Smooth muscle cell (in vitro differentiated cells): ENCODE measurements at regions not wholly inside any gene's neighbourhood (a gene's known extent, or its start where the extent isn't known, plus 50 kb on each side); places are given as distances from the start of the nearest gene placed in this dataset. TPM values are rescaled to one million over a fixed set of nuclear protein-coding genes. Genes with fewer than 3 reads are reported as not detected.

Source experiments
- DNase-seq: peaks from one replicate; lab custom pipeline; 2025; ENCODE audit not compliant: unreplicated experiment; lab: John Stamatoyannopoulos, UW
- H2AFZ ChIP-seq: fragments of 200-600 bp; sonication (generic); 2 replicates; pipeline ENCODE4 v1.6.0; 2016; ENCODE audit warnings: antibody characterized with exemption, low read depth, mild to moderate bottlenecking
- H3F3A ChIP-seq: fragments of 200-600 bp; sonication (generic); 2 replicates; pipeline ENCODE4 v1.6.0; 2017; ENCODE audit warnings: antibody characterized with exemption, low read depth
- H3K27ac ChIP-seq: fragments of 200-600 bp; sonication (generic); 2 replicates; pipeline ENCODE4 v1.5.1; 2016; ENCODE audit warnings: low read depth, mild to moderate bottlenecking
- H3K27me3 ChIP-seq: fragments of 200-600 bp; sonication (generic); 2 replicates; pipeline ENCODE4 v1.6.1; 2016; ENCODE audit warnings: low read depth, mild to moderate bottlenecking
- H3K36me3 ChIP-seq: fragments of 200-600 bp; sonication (generic); 2 replicates; pipeline ENCODE4 v1.5.1; 2016; ENCODE audit warnings: low read depth
- H3K4me1 ChIP-seq: fragments of 200-600 bp; sonication (generic); 2 replicates; pipeline ENCODE4 v1.5.1; 2016; ENCODE audit warnings: low read depth
- H3K4me2 ChIP-seq: fragments of 200-600 bp; sonication (generic); 2 replicates; pipeline ENCODE4 v1.6.0; 2016; ENCODE audit warnings: mild to moderate bottlenecking
- H3K4me3 ChIP-seq: fragments of 200-600 bp; sonication (generic); 2 replicates; pipeline ENCODE4 v1.5.1; 2016; ENCODE audit warnings: mild to moderate bottlenecking
- H3K79me2 ChIP-seq: fragments of 200-600 bp; sonication (generic); 2 replicates; pipeline ENCODE4 v1.6.0; 2016; ENCODE audit warnings: low read depth, mild to moderate bottlenecking
- H3K9ac ChIP-seq: fragments of 200-600 bp; sonication (generic); 2 replicates; pipeline ENCODE4 v1.6.0; 2016; ENCODE audit warnings: low read depth
- H3K9me3 ChIP-seq: fragments of 200-600 bp; sonication (generic); replicated peaks from 2 replicates; pipeline ENCODE4 v1.5.1; 2016; ENCODE audit warnings: low read depth
- H4K20me1 ChIP-seq: fragments of 200-600 bp; sonication (generic); 2 replicates; pipeline ENCODE4 v1.6.0; 2016; ENCODE audit warnings: low read depth
- WGBS: methylation state at CpG from one replicate; pipeline ENCODE4 v1.1.7; 2016; ENCODE audit warnings: low lambda C conversion rate; 5-methylcytosine and 5-hydroxymethylcytosine counted together
- microRNA counts: library from miRNA; unstranded; fragments of <30 nt; microRNA quantifications from one replicate; lab custom pipeline; 2016
- microRNA-seq: library from miRNA; unstranded; fragments of <30 nt; microRNA quantifications from one replicate; pipeline ENCODE4, GENCODE V29; 2016; ENCODE audit warnings: borderline number of aligned reads
- small RNA-seq: library from RNA; depleted of rRNA; stranded (forward); fragments of <200 nt; gene quantifications from one replicate; pipeline ENCODE3, GENCODE V24; 2014
- TF ChIP-seq, protein P1 (sequence below): fragments of 200-600 bp; sonication (generic); IDR thresholded peaks from 2 replicates; pipeline ENCODE4 v1.5.1; 2017; ENCODE audit warnings: borderline replicate concordance, mild to moderate bottlenecking, antibody characterized with exemption; ENCODE audit not compliant: insufficient read depth, poor library complexity, severe bottlenecking

DNA sequence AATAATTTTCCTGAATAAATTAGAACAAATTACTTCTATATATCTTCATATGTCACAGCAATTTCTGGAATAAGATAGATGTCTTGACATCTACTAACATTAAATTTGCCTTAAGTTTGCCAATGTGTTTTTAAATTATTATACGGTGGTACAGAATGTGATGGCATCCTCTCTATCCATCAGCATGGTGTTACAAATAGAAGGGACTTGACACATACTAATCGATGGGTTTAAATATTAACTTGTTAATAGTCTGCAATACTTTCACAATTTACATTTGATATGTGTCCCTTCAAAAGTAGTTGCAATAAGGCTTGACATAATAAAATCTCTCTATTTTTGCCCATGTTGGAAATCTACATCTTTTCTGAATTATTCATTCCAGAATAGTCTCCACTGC, 65.1 kb upstream of the PRR20A start:
- no peak overlapping the region for H3K4me2 ChIP-seq
- no peak for DNase-seq
- no peak overlapping the region for H2AFZ ChIP-seq
- H3K36me3 ChIP-seq = no peaks in the 10 kb centered on the region
- no peak overlapping the region for H3K27ac ChIP-seq
- TF ChIP-seq, protein P1, sequence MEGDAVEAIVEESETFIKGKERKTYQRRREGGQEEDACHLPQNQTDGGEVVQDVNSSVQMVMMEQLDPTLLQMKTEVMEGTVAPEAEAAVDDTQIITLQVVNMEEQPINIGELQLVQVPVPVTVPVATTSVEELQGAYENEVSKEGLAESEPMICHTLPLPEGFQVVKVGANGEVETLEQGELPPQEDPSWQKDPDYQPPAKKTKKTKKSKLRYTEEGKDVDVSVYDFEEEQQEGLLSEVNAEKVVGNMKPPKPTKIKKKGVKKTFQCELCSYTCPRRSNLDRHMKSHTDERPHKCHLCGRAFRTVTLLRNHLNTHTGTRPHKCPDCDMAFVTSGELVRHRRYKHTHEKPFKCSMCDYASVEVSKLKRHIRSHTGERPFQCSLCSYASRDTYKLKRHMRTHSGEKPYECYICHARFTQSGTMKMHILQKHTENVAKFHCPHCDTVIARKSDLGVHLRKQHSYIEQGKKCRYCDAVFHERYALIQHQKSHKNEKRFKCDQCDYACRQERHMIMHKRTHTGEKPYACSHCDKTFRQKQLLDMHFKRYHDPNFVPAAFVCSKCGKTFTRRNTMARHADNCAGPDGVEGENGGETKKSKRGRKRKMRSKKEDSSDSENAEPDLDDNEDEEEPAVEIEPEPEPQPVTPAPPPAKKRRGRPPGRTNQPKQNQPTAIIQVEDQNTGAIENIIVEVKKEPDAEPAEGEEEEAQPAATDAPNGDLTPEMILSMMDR = no peak
- no peaks in the 10 kb centered on the region for H3F3A ChIP-seq
- H3K4me3 ChIP-seq = no peak overlapping the region
- H3K79me2 ChIP-seq = no peaks in the 10 kb centered on the region
- H3K4me1 ChIP-seq = no peaks in the 10 kb centered on the region
- WGBS = 94% methylated on average over 2 of the region's 2 CpGs
- H3K9me3 ChIP-seq = no peaks in the 10 kb centered on the region
- H3K9ac ChIP-seq = no peak overlapping the region
- H3K27me3 ChIP-seq = no peaks in the 10 kb centered on the region
- no peaks in the 10 kb centered on the region for H4K20me1 ChIP-seq

DNA sequence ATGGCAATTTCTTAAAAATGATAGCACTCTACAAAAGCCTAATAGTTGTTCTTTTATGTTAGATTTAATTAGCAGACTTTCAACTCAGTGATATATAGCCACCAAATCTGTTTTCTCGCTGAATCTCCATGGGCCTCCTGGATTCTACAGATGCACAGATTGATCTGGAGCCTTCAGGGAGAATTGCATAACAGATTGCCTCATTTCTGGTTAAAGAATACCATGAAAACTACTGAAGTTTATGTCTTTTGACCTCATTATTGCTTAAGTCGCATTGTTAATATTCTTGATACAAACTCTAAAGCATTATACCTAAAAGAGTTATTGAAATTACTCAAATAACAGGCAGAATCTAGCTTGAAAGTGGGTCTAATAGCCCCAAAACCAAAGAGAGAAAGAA, 53.7 kb upstream of the PRR20A start:
- H3K36me3 ChIP-seq = no peaks in the 10 kb centered on the region
- H3K4me3 ChIP-seq = no peak overlapping the region
- no peaks in the 10 kb centered on the region for H3F3A ChIP-seq
- WGBS = 82% methylated on average over 2 of the region's 2 CpGs
- no peak overlapping the region for H3K4me2 ChIP-seq
- no peak for DNase-seq
- no peaks in the 10 kb centered on the region for H3K9me3 ChIP-seq
- H4K20me1 ChIP-seq = no peaks in the 10 kb centered on the region
- H3K27me3 ChIP-seq = no peaks in the 10 kb centered on the region
- H3K27ac ChIP-seq = no peak overlapping the region
- no peaks in the 10 kb centered on the region for H3K4me1 ChIP-seq
- no peaks in the 10 kb centered on the region for H3K79me2 ChIP-seq
- H3K9ac ChIP-seq = no peak overlapping the region
- H2AFZ ChIP-seq = no peak overlapping the region
- TF ChIP-seq, protein P1 = no peak

MicroRNA genes in the stretch of these regions (microRNA counts, 767-probe panel; counts per million panel counts)
- 183 counts per million for microRNA hsa-miR-1297 (lab: Ali Mortazavi, UCI)

Small RNA genes lying in the stretch of these regions (microRNA-seq; reads per million reads assigned to microRNA genes)
- gene MIR1297 = not detected
- not detected for gene MIR5007

Small RNA genes lying in the stretch of these regions (small RNA-seq; reads per million reads assigned to genes)
- gene MIR5007 (not detected), gene RF02271 (not detected)
